HL-60 (cell line): ENCODE measurements at regions not wholly inside any gene's neighbourhood (a gene's known extent, or its start where the extent isn't known, plus 50 kb on each side); places are given as distances from the start of the nearest gene placed in this dataset.
"Not testable (repeated sequence)": the region's sequence is repeated elsewhere in the genome, so short reads cannot be mapped to it uniquely, and the experiment has no call there.

ENCODE experiments used
- DNase-seq, 2 experiments: peaks; one replicate each; pipeline ENCODE4 v3.0.0-alpha.2; 2010 to 2020; ENCODE audit warnings: low read depth in 1 of 2, low spot score in 1 of 2
- H3K27ac ChIP-seq: fragments of 250-450 bp; sonication (Bioruptor Pico); replicated peaks from 2 replicates; pipeline ENCODE4 v1.5.1; 2020; ENCODE audit warnings: mild to moderate bottlenecking, moderate library complexity
- H3K27me3 ChIP-seq: fragments of 250-450 bp; sonication (Bioruptor Pico); 2 replicates; pipeline ENCODE4 v1.5.1; 2021; ENCODE audit warnings: mild to moderate bottlenecking, moderate library complexity; ENCODE audit not compliant: insufficient read depth, poor library complexity, severe bottlenecking
- H3K4me3 ChIP-seq: replicated peaks from 2 replicates; pipeline ENCODE4 v1.5.1; 2011; ENCODE audit warnings: mild to moderate bottlenecking, control low read depth, low read length; ENCODE audit not compliant: insufficient read depth
- GABPA ChIP-seq: IDR thresholded peaks from 2 replicates; pipeline ENCODE4 v1.6.1; 2012; ENCODE audit warnings: low read depth
- POLR2AphosphoS5 ChIP-seq: IDR thresholded peaks from 2 replicates; pipeline ENCODE4 v1.6.1; 2012; ENCODE audit warnings: low read depth
- REST ChIP-seq: IDR thresholded peaks from 2 replicates; pipeline ENCODE4 v1.6.1; 2012; ENCODE audit warnings: low read depth; ENCODE audit not compliant: insufficient replicate concordance
- SPI1 ChIP-seq: IDR thresholded peaks from 2 replicates; pipeline ENCODE4 v1.6.1; 2012; ENCODE audit warnings: low read depth, mild to moderate bottlenecking, borderline replicate concordance
- TF ChIP-seq, protein P1 (sequence below): IDR thresholded peaks from one replicate; pipeline ENCODE4 v1.5.1; 2011; ENCODE audit warnings: low read length, control low read depth, inconsistent platforms; ENCODE audit not compliant: insufficient read depth

- DNase-seq, result no peak
- TF ChIP-seq POLR2AphosphoS5 (no peak), GABPA (no peak), REST (no peak), SPI1 (no peak)
- TF ChIP-seq, protein P1, sequence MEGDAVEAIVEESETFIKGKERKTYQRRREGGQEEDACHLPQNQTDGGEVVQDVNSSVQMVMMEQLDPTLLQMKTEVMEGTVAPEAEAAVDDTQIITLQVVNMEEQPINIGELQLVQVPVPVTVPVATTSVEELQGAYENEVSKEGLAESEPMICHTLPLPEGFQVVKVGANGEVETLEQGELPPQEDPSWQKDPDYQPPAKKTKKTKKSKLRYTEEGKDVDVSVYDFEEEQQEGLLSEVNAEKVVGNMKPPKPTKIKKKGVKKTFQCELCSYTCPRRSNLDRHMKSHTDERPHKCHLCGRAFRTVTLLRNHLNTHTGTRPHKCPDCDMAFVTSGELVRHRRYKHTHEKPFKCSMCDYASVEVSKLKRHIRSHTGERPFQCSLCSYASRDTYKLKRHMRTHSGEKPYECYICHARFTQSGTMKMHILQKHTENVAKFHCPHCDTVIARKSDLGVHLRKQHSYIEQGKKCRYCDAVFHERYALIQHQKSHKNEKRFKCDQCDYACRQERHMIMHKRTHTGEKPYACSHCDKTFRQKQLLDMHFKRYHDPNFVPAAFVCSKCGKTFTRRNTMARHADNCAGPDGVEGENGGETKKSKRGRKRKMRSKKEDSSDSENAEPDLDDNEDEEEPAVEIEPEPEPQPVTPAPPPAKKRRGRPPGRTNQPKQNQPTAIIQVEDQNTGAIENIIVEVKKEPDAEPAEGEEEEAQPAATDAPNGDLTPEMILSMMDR, result no peak
- Histone ChIP-seq H3K27ac (no peak overlapping the region), H3K27me3 (no peaks in the 10 kb centered on the region), H3K4me3 (no peak overlapping the region)
These were observed 749.8 kb upstream of the NRXN1 start for GRCh38 chr2:51781691-51782090.

GRCh38 chr2:51780353-51780752 lies 748.4 kb upstream of the NRXN1 start:
- no peak for DNase-seq
- no peak for TF ChIP-seq POLR2AphosphoS5
- TF ChIP-seq, protein P1, result no peak
- TF ChIP-seq GABPA, result no peak
- no peak for TF ChIP-seq SPI1
- no peak for TF ChIP-seq REST
- Histone ChIP-seq H3K27ac (no peak overlapping the region), H3K4me3 (no peak overlapping the region), H3K27me3 (no peaks in the 10 kb centered on the region)

GRCh38 chr2:51779723-51780122 lies 747.8 kb upstream of the NRXN1 start:
- H3K4me3 ChIP-seq, H3K27ac ChIP-seq, H3K27me3 ChIP-seq, DNase-seq: not testable (repeated sequence)

GRCh38 chr2:51778806-51779205 lies 746.9 kb upstream of the NRXN1 start:
- Histone ChIP-seq H3K27me3 (no peaks in the 10 kb centered on the region), H3K27ac (no peak overlapping the region), H3K4me3 (no peak overlapping the region)
- TF ChIP-seq POLR2AphosphoS5 (no peak), REST (no peak), SPI1 (no peak), GABPA (no peak)
- TF ChIP-seq, protein P1, result no peak
- DNase-seq, result no peak

DNA sequence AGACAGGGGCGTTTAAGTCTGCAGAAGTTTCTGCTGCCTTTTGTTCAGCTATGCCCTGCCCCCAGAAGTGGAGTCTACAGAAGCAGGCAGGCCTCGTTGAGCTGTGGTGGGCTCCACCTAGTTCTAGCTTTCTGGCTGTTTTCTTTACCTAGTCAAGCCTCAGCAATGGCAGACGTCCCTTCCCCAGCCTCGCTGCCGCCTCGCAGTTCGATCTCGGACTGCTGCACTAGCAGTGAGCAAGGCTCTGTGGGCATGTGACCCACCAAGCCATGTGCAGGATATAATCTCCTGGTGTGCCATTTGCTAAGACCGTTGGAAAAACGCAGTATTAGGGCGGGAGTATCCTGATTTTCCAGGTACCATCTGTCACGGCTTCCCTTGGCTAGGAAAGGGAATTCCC lies 742.7 kb upstream of the NRXN1 start:
- DNase-seq, H3K4me3 ChIP-seq, H3K27me3 ChIP-seq, H3K27ac ChIP-seq: not testable (repeated sequence)
